Kidney epithelial cell (primary cell): ENCODE measurements at regions not wholly inside any gene's neighbourhood (a gene's known extent, or its start where the extent isn't known, plus 50 kb on each side); places are given as distances from the start of the nearest gene placed in this dataset.

Experiments
- DNase-seq: peaks from one replicate; pipeline ENCODE4 v3.0.0-alpha.2; 2010; ENCODE audit warnings: low read depth
- H3K27me3 ChIP-seq: 2 replicates; pipeline ENCODE4 v1.6.0; 2011; ENCODE audit warnings: low read length; ENCODE audit not compliant: control insufficient read depth, insufficient read depth
- H3K36me3 ChIP-seq: 2 replicates; pipeline ENCODE4 v1.5.1; 2011; ENCODE audit warnings: low read length; ENCODE audit not compliant: control insufficient read depth, insufficient read depth
- H3K4me3 ChIP-seq: 2 replicates; pipeline ENCODE4 v1.5.1; 2011; ENCODE audit warnings: low read depth, mild to moderate bottlenecking, control low read depth, low read length
- TF ChIP-seq, protein P1 (sequence below): IDR thresholded peaks from 2 replicates; pipeline ENCODE4 v1.5.1; 2011; ENCODE audit warnings: mild to moderate bottlenecking, moderate library complexity, low read length, control low read depth, inconsistent platforms; ENCODE audit not compliant: insufficient read depth, poor library complexity, severe bottlenecking

DNA sequence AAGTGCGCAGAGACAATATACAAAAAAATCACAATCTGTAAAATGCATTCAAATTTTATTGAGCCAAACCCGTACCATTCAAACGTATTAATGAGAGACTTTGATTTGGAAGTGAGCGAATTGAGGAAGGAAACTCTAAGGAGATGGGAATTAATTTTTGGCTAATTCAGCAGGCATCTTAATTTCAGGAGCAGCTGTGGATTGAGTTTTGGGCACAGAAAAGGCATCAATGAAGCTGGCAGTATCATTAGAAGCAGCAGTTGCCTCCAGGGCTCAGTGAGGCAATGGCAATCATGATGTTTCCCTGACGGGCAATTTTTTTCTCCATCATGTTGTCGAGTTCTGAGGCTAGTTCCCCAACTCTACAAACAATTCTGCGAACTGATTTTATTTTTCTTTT is 2041.6 kb downstream of the NCAM2 start:
- Histone ChIP-seq H3K36me3 (no peaks in the 10 kb centered on the region), H3K27me3 (no peaks in the 10 kb centered on the region), H3K4me3 (no peak overlapping the region)
- DNase-seq, result no peak
- TF ChIP-seq, protein P1, sequence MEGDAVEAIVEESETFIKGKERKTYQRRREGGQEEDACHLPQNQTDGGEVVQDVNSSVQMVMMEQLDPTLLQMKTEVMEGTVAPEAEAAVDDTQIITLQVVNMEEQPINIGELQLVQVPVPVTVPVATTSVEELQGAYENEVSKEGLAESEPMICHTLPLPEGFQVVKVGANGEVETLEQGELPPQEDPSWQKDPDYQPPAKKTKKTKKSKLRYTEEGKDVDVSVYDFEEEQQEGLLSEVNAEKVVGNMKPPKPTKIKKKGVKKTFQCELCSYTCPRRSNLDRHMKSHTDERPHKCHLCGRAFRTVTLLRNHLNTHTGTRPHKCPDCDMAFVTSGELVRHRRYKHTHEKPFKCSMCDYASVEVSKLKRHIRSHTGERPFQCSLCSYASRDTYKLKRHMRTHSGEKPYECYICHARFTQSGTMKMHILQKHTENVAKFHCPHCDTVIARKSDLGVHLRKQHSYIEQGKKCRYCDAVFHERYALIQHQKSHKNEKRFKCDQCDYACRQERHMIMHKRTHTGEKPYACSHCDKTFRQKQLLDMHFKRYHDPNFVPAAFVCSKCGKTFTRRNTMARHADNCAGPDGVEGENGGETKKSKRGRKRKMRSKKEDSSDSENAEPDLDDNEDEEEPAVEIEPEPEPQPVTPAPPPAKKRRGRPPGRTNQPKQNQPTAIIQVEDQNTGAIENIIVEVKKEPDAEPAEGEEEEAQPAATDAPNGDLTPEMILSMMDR, result no peak

DNA sequence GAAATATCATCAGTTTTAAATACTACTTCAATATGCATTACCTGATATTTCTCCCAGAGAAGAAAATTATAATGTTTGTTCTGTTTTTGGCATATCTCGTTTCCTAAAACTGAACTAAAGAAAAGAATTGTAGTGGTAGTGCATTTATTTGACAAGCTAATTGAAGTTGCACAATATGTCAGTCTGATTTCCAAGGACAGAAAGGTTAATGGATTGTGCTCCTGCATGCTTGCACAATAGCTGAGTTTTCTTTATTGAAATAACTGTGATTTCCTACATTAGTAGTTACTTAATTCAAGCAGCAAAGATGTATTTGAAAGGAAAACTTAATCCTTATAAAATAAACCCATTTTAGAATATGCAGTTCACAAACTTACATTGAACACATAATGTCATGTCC is 2047.7 kb downstream of the NCAM2 start:
- Histone ChIP-seq H3K27me3 (no peaks in the 10 kb centered on the region), H3K4me3 (no peak overlapping the region), H3K36me3 (no peaks in the 10 kb centered on the region)
- no peak for DNase-seq
- TF ChIP-seq, protein P1, result no peak

DNA sequence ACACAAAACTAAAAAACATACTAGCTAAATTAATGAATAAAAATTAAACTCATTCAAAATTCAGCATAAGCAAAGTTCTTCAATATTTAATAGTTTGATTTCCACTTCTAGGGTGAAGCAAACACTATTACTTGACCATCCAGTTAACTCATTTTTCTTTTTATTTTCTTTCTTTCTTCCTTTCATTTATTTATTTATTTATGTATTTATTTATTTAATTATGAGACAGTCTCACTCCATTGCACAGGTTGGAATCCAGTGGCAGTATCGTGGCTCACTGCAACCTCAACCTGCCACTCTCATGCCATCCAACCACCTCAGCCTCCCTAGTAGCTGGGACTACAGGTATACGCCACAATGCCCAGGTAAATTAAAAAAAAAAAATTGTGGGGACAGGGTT is 2069.5 kb downstream of the NCAM2 start:
- no peak for DNase-seq
- Histone ChIP-seq H3K4me3 (no peak overlapping the region), H3K36me3 (no peaks in the 10 kb centered on the region), H3K27me3 (no peaks in the 10 kb centered on the region)
- TF ChIP-seq, protein P1, result no peak

DNA sequence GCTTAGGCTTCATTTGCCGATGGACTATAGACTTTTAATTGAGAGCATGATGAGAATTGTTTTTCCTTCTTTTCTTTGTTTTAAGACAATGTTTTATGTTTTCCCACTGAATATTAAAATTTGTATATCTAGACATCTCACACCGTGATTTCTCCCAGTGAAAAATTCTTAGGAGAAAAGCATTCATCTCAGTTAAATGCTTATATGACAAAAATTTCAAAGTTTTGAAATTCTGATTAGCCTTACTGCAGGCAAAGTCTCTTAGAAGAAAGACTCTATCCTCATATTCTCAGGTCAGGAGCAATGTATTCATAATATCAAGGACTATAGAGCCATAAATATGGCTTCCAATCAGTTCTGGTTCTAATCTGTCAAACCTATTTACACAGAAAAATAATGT is 2085.0 kb downstream of the NCAM2 start:
- Histone ChIP-seq H3K4me3 (no peak overlapping the region), H3K27me3 (no peaks in the 10 kb centered on the region), H3K36me3 (no peaks in the 10 kb centered on the region)
- DNase-seq, result no peak
- TF ChIP-seq, protein P1, result no peak

DNA sequence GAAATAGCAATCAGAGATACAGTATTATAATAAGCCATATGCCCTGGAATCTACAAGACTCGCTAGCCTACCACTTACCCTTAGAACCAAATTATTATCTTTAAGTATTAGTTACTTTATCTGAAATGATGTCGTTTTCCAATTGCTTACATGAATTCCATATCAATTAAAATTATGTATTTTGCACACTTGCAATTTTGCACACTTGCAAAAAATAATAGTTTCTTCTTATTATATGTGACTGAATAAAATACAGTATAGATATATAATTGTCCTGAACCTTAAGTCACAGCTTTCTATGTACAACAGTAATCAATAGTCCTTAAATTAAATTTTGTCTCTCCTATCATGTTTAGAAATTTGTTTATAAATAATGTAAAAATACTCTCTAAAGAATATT is 2095.1 kb downstream of the NCAM2 start:
- no peaks in the 10 kb centered on the region for H3K27me3 ChIP-seq
- no peaks in the 10 kb centered on the region for H3K36me3 ChIP-seq
- TF ChIP-seq, protein P1, result no peak
- H3K4me3 ChIP-seq, result no peak overlapping the region
- no peak for DNase-seq

DNA sequence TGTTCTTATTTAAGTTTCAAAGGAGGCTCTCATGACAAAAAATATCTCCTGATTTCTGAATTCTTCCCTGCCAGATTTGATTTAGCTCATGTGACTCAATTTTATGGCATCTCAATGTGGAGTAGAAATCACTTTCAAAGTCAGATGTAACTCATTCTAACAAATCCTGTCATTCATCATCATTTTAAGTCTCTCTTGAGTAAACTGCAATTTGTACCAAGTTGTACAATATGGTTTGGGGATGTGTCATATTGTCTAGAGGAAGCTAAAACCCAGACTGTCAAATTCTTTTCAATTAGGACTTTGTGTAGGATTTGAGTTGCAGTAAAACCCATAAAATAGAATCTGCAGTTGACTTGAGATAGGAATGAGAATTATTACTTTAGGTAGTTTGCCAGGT is 2101.0 kb downstream of the NCAM2 start:
- Histone ChIP-seq H3K36me3 (no peaks in the 10 kb centered on the region), H3K27me3 (no peaks in the 10 kb centered on the region), H3K4me3 (no peak overlapping the region)
- TF ChIP-seq, protein P1, result no peak
- DNase-seq, result no peak
